HS-27A (cell line): ENCODE measurements at regions not wholly inside any gene's neighbourhood (a gene's known extent, or its start where the extent isn't known, plus 50 kb on each side); places are given as distances from the start of the nearest gene placed in this dataset.
"Not testable (repeated sequence)": the region's sequence is repeated elsewhere in the genome, so short reads cannot be mapped to it uniquely, and the experiment has no call there.

ENCODE experiments used
- DNase-seq: peaks from one replicate; pipeline ENCODE4 v3.0.0-alpha.2; 2012; ENCODE audit warnings: low read depth, missing footprints

DNA sequence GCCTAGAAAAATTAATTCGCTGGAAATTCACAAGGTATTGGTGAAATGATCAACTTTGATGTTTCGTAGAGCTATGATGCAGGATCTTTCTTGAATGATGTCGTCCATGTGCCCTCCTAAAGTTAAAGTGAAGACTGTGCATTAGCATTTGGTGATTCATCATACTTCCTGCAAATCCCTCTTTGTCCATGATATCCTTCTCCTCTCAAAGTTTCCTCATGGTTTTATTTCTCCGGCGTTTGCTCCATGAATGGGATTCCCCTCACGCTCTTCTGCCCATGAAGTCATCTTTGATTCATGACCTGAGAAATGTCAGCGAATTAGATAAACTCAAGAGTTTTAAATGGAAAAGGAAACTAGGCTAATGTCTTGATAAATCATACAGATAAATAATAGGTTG, 372.7 kb downstream of the PSAT1 start:
- DNase-seq, result no peak

DNA sequence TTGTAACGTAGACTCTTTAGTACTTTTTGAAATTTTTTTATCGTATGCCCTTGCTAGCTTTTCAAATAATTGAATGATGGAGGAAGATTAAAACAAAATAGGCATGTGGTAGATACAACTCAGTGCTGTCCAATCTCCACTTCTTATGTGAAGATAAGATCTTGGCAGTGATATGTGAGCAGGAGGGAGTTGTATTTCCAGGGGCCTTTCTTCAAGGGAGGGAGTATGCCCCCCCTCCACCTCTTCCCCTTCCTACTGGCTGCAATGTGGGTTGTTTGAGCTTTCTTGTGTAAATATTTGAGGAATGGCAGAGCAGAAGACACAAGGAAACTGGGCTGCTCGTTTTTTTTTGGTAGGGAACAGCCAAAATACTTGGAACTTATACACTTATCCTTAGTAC, 374.9 kb downstream of the PSAT1 start:
- no peak for DNase-seq

DNA sequence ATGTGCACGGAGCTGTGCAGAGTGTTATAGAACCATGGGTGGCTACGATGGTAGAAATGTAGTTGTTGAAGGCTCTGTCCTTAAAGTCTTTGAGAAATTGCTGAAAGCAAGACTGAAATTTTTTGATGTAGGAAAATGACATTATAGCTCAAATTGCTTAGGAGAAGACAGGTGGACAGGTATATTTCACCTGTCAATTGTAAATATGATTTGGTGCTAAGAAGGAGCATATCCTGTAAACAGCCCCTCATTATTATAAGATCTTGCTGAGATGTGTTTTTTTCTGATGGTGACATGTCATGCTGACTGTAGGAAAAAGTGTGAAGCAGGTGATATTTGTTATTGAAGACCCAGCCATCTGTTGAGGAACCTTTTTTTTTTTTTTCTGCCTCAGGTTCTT, 377.9 kb downstream of the PSAT1 start:
- no peak for DNase-seq

DNA sequence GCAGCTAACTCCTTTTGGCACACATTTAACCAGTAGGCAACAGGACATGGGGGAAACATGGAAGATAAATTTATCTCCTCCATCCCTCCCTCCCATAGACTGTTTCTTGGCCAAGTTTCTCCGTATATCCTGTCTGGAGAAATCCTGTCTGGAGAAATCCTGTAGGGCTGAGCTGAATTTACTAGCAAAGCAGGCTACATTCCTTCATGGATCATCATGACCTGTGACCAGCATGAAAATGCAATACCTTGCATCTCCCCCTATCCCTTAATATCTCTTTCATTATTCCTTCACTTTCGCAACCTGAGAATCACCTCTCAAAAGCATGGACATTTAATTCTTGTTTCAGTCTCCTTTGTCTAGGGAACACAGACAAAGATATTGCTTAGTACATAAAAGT, 379.1 kb downstream of the PSAT1 start:
- DNase-seq, result no peak

DNA sequence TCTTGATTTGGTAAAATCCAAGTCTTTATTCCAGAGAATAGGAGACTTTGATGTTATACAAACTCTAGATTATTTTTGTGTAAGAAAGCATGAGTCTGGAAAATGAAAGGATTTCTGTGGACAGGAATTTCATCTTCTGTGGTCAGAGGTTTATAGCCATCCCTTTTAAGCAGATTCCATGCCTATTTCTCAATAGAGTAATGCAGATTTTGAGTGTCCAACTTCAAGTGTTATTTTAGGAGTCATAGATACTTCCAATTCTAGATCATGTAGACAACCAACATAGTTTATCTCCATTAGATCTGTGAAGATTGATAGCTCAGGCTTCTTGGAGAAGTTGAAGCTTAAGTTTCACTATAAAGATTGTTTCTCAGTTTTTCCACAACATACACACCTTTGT, 379.7 kb downstream of the PSAT1 start:
- DNase-seq, result no peak

DNA sequence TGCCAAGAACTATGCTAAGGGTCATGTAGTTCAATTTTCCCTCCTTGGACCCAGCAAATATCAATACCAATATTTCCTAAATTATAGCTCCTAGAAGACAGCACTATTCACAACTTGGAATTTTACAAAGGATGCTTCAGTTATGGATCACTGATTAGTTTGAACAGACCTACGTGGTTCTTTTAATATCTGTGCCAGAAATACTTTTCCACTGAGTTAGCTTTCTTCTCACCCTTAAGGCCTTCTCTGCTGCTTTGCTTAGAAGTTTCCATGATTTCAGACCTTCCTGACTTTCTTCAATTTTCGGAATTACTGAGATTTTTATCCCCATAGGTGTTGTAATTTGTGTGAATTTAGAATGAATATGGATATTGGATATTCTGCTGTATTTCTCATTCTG, 380.4 kb downstream of the PSAT1 start:
- DNase-seq, result no peak

DNA sequence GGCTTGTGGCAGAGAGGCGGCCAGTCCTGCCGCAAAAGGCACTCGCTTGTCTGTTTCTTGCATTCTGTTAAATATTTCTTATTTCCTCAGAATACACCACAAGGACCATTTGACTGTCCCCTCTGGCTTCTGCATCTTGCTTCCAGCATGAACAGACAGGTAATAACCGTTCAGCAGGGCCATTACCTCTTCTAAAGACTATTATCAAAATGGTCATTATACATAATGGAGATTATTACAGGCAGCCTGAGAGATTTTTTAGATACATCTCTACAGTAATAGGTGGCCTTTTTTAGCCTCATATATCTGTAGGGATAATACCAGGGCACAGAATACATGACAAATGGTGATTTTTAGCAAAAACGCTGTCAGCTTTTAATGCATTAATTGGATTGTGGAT, 382.0 kb downstream of the PSAT1 start:
- DNase-seq, result no peak

DNA sequence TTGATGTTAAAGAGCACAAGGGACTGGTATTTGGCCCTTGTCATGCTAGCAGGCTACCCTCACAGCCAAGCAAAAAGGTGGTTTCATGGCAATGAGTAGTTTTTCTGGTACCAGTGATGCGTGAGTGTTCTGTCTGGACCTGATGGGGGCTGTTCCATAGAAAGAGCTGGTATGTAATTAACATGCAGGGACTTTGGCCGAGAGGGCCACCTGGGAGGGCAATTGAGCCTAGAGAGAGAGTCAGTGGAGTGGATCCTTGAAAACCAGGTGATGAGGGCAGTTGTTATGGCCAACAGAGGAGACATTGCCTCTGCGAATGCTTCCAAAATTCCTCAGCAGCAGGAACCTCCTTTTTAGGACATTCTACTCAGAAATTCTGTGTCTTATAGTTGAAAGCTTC, 383.3 kb downstream of the PSAT1 start:
- DNase-seq, result no peak

DNA sequence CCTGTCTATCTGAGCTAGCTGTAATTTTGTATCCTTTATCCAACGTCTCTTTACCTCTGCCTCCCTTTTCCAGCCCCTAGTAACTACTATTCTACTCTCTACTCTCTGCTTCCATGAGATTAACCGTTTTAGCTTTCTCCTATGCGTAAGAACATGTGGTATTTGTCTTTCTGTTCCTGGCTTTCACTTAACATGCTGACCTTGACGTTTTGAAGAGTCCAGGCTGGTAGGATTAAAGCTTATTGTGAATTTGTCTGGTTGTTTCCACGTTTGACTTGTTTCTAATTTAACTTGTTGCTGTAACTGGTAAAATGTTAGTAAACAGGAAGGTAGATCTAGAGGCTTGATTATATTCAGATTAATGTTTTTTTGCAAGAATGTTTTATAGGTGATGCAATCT, 385.3 kb downstream of the PSAT1 start:
- no peak for DNase-seq

DNA sequence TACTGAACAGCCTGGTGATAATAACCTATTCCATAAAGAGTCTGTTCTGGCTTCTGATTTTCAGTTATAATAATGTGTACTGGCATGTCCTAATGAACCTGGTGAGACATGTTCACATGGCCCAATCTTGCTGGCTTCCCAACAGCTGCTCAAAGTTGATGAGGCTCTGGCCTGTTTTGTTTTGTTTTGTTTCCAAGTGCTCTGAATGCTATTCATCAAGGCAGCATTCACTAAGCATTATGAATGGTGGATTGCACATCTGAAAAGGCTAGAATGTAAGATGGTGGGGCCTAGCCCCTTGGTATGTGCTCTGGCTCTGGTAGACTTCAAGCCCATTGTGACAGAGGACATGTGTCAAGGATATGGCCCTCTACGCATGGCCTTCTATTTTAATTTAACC, 388.5 kb downstream of the PSAT1 start:
- DNase-seq, result no peak

DNA sequence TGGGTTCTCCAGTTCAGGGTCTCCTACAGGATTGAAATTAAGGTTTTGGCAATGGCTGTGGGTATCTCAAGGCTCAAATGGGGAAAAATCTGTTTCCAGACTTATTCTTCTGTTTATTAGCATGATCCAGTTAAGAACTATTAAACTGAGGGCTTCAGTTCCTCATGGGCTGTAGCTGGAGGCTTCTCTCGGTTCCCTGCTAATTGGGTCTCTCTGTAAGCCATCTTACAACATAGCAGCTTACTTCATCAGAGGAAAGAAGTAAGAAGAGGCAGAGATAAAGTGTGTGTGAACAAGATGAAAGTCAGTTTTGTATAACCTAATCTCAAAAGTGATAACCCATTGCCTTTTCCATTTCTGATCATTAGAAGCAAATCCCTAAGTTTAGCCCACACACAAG, 391.9 kb downstream of the PSAT1 start:
- no peak for DNase-seq

DNA sequence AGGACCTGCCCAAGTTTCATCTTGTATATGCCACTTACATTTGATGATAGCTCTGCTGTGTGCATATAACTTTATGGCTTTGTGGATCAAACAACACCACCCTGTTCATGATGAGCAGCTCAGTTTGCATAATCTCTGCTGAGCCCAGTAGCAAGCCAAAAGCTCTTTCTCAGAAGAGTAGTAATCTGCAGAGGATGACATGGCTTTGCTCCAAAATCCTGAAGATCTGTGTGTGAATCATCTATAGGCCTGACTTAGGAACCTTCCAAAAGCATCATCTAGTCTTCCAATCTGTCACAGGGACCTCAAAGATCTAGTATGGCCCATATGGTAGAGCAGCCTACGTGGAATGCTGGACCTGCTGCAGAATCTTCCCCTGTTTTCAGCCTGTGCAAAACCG, 394.6 kb downstream of the PSAT1 start:
- no peak for DNase-seq

DNA sequence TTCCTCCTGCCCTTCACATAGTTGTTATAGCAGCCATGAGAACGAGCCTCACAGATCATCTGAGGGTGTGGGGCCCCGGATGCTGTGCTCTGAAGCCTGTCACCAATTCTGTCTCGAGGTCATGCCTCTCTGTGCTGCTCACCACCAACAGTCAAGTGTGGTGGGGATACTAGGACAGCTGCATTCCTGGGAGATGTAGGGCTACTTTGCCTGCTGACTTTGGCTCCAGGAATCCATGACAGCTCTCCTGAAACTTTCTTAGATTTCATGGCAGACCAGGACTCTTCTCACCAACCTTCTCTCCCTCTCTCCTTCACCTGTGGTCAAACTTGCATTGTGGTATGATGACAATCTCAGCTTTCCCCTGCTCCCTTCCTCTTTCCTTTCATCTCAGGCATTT, 395.9 kb downstream of the PSAT1 start:
- DNase-seq, result no peak

DNA sequence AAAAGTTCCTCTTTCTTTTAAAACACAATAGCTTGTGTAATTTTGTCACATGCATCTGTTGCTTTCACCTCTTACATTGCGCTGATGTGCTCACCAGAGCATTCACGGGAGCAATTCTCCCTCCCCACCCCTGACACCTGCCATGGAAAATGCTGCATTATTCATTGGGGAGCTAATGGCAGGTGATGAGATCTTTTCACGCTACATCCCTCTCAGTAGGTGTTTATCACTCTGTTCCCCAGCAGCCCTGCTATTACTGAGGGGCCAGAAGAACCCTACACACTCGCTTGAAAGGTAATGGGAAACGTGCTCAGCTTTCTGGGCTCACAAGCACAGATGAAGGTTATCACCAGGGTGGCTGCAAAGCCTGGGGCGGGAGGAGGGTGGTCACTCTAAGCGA, 398.0 kb downstream of the PSAT1 start:
- no peak for DNase-seq

DNA sequence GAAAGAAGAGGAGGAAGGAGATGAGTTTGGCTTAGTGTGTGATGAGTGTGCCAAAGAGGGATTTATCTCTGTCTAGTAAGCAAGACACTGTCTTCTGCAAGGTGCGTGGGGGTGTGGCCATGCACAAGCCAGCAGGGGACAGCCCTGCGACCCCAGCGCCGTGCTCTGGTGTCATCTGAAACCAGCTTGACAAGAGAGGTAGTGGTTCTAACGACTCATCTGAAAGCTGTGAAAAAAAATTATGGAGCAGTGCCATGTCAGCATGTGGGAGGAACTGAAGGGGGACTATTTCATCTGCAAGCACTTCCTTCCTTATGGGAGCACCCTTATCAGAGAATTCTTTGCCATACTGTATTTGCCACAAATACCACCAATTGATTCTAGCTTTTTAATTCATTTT, 398.6 kb downstream of the PSAT1 start:
- DNase-seq, result no peak

DNA sequence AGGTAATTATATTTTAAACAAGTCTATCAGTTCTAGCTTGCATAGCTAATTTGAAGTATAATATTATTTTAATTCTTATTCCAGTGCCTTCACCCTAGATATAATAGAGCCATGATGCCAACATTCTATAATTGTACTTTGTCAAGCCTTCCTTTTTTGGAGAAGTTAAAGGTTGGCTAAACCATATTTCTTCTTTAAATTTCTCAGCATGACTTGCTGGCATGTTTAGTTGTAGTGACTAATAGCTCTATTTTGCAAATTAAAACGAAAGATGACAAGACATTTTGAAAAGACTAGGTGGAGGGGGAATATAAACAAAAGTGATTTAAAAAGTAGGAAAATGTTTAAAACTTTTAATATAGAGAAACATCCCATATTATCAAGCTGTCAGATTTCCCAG, 400.7 kb downstream of the PSAT1 start:
- no peak for DNase-seq

DNA sequence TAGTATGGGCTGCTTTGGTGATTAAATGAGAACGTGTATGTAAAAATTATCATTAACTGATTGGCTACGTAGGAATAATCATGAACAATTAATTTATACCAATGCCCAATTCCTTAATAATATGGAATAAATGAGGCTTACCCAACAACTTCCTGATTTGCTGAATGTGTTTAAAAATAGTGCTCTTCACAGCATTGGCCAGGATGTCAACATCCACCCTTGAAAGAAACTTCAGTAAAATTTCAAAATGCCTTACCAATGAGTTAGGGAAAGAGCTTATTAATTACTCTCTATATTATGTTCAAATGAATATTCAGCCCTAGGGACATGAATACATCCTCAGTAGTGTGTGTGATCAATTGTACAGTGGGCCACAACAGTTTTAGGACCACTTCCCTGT, 401.4 kb downstream of the PSAT1 start:
- no peak for DNase-seq

DNA sequence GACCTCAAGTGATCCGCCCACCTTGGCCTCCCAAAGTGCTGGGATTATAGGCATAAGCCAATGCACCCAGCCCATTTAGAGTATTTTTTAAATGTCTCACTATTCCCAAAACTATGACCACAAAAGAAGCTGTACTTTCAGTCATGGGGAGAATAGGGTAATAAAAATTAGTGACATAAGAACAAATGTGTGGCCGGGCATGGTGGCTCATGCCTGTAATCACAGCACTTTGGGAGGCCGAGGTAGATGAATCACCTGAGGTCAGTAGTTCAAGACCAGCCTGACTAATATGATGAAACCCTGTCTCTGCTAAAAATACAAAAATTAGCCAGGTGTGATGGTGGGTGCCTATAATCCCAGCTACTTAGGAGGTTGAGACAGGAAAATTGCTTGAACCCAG, 402.3 kb downstream of the PSAT1 start:
- DNase-seq, result not testable (repeated sequence)

DNA sequence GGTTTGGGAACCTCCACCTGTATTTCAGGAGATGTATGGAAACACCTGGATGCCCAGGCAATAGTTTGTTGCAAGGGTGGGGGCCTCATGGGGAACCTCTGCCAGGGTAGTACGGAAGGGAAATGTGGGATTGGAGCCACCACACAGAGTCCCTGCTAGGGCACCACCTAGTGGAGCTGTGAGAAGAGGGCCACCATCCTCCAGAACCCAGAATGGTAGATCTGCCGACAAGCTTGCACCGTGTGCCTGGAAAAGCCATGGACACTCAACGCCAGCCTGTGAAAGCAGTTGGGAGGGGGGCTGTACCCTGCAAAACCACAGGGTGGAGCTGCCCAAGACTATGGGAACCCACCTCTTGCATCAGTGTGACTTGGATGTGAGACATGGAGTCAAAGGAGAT, 407.2 kb downstream of the PSAT1 start:
- DNase-seq, result not testable (repeated sequence)

DNA sequence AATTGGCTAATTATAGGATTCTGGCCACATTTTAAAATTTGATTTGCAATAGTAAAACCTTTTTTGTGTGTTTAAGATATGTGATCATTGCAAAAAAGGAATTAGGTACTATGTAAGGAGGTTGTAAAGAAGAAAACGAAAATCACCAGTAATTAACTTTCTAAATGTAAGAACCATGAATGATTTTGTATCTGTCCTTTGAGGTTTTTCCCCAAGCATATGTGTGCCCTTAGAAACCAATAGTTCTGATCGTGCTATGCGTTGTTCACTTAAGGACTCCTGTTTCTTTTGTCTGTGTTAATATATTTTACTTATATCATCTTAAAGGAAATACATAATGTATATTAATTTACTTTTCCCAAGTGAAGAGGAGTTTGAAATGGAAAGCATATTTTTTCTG, 410.2 kb downstream of the PSAT1 start:
- no peak for DNase-seq

DNA sequence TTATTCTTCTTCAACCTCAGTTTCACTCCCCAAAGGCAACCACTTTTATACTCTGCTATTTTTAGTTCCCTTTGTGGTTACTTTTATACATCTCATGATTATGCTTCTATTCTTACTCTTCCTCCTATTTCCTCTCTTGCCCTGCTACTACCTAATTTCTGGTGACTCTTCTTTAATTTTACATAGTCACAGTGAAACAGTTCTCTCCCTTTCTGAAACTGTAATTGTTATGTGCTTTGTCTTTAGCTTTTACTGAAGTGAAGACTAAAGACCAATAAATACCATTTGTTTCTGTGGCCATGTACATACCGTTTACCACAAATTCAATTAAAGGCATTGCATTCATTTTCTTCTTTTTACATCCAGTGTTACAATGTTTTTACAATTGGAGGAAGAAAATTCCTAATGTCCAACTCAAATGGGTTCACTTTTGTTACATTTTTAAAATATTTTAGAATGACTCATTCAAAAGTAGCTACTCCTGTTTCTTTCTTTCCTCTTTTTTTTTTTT, 410.6 kb downstream of the PSAT1 start:
- DNase-seq, result peak; percentile 67

DNA sequence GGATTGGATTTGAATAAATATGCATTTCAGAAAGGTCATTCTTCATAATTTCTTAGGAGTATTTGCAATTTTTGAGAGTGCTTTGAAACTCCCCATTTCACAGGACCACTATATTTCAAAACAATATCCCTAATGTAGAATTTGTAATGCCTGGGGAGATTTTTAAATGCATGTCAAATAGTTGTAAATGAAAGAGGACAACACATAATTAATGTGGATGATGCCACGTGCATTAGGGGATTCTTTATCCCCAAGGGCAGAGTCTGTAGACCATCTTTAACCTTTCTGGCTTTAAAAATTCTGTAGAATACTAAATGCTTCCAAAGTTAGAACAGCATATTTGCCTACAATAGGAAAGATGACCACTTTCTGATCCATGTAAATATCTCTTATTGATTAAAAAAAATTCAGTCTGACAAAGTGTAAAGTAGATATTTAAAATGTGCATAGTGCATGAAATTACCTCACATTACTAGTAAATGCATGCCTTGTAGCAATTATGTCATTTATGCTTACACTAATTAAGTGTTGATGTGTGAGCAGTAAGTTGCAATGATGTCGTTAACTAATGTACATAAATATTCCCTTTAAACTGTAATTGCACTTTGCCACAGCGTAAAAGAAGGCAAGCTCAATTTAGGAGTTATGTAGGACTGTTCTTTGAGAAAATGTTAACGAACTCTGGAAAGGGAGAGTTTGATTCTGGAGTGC, 416.1 kb downstream of the PSAT1 start:
- DNase-seq, result no peak

DNA sequence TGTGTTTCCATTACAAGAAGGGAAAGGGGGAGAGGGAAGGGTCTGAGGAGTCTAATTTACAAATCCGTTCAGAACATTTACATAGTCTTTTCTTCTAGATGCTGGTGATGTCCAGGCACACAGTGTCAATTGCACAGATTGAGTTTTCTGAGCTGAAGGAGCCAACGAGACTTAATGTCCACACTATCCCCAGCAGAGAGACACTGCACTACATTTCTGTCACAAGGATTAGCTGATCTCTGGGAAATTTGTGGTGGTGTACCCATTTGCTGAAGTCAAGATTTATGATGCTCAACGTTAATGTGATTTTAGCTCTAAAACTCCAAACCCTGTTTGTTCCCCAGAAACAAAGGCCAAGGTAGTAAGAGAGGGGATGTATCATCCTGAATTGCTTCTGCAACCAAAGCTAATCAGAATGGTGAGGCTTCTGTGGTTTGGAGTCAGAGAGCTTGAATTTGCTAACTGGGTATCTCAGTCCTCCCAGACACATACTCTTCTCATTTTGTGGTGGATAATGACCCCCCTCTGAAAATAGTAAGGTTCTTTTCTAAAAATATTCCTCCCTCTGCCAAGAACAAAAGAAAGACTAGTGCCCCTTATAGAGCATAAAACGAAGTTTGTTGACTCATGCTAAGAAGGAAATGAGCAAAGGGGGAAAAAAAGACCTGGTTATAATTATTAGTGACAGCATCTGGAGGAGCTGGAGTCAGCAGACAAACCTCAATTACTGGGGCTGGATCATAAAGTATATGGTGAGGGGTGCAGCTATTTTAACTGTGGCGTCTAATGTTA, 416.9 kb downstream of the PSAT1 start:
- DNase-seq, result no peak

DNA sequence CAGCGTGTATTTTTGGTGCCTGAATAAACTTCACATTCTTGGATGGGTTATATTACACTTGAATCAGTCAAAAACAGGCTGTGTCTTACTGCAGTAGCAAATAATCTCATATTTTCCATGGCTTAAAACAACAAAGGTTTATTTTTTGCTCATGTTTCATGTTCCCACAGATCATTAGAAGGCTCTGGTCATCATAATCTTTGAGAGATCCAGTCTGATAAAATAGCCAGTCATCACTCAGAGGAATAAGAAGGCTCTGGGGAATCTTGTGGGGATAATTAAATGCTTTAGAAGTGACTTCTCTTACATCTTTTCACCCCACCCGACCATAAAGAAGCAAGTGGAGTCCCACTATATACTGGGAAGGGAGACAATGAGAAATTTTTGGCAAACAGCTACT, 417.7 kb downstream of the PSAT1 start:
- no peak for DNase-seq
